ENCODE measurements at regions not wholly inside any gene's neighbourhood (a gene's known extent, or its start where the extent isn't known, plus 50 kb on each side); places are given as distances from the start of the nearest gene placed in this dataset.

DNA sequence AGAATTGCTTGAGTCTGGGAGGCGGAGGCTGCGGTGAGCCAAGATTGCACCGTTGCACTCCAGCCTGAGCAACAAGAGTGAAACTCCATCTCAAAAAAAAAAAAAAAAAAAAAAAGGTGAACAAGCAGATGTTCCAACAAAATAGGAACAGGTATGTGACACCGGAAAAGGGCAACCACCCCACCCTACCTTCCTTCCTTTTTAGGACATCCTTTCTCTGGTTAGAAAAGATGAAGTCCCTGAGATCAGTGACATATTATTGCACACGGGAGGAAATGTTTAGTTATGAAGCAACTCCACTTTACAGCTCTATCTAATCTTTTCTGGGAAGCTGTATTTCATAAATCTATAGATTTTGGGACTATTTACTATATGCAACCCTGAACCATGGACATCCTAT, 114.2 kb upstream of the MON1B start:
- no peak overlapping the region for H3K4me3 ChIP-seq (replicated peaks; ENCODE audit: low read depth, low read length)
- DNase-seq (ENCODE audit: low read depth): no peak
- TF ChIP-seq, protein P1, sequence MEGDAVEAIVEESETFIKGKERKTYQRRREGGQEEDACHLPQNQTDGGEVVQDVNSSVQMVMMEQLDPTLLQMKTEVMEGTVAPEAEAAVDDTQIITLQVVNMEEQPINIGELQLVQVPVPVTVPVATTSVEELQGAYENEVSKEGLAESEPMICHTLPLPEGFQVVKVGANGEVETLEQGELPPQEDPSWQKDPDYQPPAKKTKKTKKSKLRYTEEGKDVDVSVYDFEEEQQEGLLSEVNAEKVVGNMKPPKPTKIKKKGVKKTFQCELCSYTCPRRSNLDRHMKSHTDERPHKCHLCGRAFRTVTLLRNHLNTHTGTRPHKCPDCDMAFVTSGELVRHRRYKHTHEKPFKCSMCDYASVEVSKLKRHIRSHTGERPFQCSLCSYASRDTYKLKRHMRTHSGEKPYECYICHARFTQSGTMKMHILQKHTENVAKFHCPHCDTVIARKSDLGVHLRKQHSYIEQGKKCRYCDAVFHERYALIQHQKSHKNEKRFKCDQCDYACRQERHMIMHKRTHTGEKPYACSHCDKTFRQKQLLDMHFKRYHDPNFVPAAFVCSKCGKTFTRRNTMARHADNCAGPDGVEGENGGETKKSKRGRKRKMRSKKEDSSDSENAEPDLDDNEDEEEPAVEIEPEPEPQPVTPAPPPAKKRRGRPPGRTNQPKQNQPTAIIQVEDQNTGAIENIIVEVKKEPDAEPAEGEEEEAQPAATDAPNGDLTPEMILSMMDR (IDR thresholded peaks at IDR 0.05; ENCODE audit: low read length, missing control alignments): no peak

DNA sequence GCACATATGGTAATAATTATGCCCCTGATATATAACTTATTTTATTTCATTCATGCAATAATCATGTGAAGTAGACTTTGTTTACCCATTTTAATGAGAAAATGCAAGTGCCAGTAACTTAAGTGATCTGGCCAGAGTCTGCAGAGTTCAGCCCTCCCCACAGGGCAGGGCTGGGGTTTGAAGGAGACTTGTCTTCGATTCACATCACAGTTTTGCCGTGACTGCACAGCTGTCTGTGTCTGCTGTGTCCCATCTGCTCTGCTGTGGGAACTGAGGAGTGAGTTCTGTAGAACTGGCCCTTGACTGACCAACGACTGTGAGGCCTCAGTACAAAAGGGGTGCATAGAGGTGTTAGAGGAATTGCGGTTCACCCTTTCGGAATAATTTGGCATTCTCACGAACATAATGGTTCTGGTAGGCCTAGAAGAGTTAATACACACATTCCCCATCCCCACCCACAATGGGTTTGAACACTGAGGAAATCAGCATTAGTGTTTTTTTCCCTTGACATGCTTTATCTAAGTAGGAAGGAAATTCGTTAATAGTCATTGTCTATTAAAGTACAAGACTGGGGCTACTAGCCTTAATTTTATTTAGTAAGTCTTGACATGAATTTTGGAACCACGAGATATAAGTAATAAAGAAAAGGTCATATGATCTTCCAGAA, 113.6 kb upstream of the MON1B start:
- DNase-seq (ENCODE audit: low read depth): no peak
- TF ChIP-seq, protein P1 (IDR thresholded peaks at IDR 0.05; ENCODE audit: low read length, missing control alignments): no peak
- no peak overlapping the region for H3K4me3 ChIP-seq (replicated peaks; ENCODE audit: low read depth, low read length)

DNA sequence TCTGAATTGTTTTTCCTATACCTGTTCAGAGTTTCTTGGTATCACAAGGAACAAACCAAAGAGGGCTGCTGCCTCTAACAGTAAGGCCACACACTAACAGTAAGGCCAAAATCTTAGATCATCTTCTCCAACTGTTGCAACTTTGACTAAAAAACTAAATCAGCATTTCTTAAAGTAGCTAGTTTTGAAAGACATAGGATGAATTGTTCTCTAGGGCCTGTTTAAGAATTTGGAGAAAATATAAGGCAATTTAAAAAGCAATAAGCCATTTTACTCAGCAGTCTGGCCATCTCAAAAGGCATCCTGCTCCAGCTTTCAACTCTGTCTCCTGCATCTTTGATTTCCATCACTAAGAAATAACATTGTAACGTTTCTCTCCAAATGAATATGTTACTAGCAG, 105.0 kb upstream of the MON1B start:
- no peak for DNase-seq (ENCODE audit: low read depth)
- no peak overlapping the region for H3K4me3 ChIP-seq (replicated peaks; ENCODE audit: low read depth, low read length)
- TF ChIP-seq, protein P1 (IDR thresholded peaks at IDR 0.05; ENCODE audit: low read length, missing control alignments): no peak

DNA sequence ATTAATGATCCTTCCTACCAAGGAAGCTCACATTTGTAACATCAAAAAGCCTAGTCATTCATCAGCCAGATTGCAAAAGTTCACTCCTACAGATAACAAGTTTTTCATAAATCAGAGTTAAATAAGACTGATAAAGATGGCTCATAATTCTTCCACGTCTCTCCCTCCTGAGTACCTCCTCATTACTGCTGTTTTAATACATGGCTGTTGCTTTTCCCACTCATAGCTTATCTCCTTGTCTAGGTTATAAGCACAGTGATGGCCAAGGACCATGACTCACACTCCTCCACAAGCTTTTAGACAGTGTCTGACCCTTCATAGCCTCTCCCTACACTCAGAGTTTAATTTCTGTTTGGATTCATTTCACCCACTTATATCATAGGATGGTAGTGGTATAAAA, 100.9 kb upstream of the MON1B start:
- TF ChIP-seq, protein P1 (IDR thresholded peaks at IDR 0.05; ENCODE audit: low read length, missing control alignments): no peak
- no peak for DNase-seq (ENCODE audit: low read depth)
- H3K4me3 ChIP-seq (replicated peaks; ENCODE audit: low read depth, low read length): no peak overlapping the region

DNA sequence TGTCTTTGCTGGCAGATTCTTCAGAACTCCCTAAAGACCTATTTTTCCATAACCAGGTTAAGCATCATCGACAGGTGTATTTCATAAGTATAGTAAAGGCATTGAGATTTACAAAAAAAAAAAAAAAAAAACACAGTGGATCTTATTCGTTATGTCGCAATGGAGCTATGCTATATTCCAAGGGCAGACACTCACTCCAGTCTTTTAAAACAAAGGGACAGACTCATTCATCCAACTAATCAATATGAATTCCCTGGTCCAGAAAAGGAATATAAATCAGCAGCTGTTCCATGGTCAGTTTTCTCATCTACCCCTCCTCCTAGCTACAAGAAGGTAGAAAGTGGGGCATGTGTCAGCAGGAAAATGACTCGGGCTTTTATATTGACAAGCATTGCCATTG, 97.7 kb upstream of the MON1B start:
- TF ChIP-seq, protein P1 (IDR thresholded peaks at IDR 0.05; ENCODE audit: low read length, missing control alignments): no peak
- no peak for DNase-seq (ENCODE audit: low read depth)
- no peak overlapping the region for H3K4me3 ChIP-seq (replicated peaks; ENCODE audit: low read depth, low read length)

DNA sequence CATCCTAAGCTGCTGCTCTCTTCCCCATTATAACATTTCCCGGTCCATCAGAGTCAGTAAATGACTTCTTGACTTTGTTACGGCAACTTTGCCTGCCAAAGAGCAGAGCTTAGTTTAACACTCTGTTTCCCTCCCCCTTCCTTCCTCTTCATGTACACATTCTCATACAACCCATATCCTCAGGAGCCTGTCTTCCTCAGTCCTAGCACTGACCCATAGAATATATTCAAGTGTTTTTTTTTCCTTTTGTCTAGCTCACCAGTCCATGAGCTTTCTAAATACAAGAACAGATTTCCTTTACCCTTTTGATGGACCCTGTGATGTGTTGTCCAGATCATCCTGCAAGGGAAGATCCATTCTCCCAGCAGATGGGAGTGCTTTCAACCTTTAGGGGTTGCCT, 97.0 kb upstream of the MON1B start:
- TF ChIP-seq, protein P1 (IDR thresholded peaks at IDR 0.05; ENCODE audit: low read length, missing control alignments): no peak
- no peak for DNase-seq (ENCODE audit: low read depth)
- H3K4me3 ChIP-seq (replicated peaks; ENCODE audit: low read depth, low read length): no peak overlapping the region

DNA sequence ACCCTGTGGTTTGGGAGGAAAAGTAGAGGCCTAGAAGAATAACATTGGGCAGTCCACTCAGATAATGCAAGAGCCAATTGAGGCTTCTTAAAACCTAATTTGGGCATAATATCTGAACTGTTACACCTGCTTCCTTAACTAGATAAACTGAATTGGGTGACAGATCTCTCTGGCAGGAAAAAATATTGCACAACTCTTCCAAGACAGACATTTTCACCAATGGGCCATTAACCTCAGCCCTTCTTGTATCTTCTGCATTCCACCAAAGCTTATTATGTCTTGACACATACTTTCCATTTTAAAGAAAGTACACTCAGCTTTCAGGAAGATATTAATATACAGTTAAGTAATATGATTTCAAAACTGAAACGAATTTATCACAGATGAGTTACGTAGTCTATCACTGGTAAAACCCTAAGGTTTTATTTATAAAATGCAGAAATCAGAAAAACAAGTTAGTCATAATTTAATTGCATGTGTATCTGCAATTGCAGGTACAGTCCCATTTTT, 79.9 kb upstream of the MON1B start:
- no peak for DNase-seq (ENCODE audit: low read depth)
- TF ChIP-seq, protein P1 (IDR thresholded peaks at IDR 0.05; ENCODE audit: low read length, missing control alignments): no peak
- no peak overlapping the region for H3K4me3 ChIP-seq (replicated peaks; ENCODE audit: low read depth, low read length)

Measured in fibroblast of pulmonary artery (primary cell).